A549 (cell line): ENCODE measurements at regions not wholly inside any gene's neighbourhood (a gene's known extent, or its start where the extent isn't known, plus 50 kb on each side); places are given as distances from the start of the nearest gene placed in this dataset.
A peak's percentile ranks its signal among the peaks of the same experiment; 100 is the strongest.

Experiments
- ATAC-seq, 2 experiments: fragments of 200-7000 bp in 1 of 2; fragments of >200 bp in 1 of 2; cut with Nextera tagmentation in 1 of 2; cut with Tn5 transposase in 1 of 2; 3 replicates each; pipeline versions ENCODE4 v1.8.0 to v1.9.1; 2018 to 2020; ENCODE audit warnings: mild to moderate bottlenecking in 1 of 2, moderate library complexity in 1 of 2
- CTCF ChIA-PET: fragments of 300-600 bp; sonication (Branson Sonifier 250); formaldehyde crosslinking; extraction: SDS; loops from one replicate; lab custom pipeline; 2021; ENCODE audit warnings: antibody characterized with exemption, inconsistent platforms; lab: Yijun Ruan, JAX
- POLR2A ChIA-PET: fragments of 350-600 bp; formaldehyde crosslinking; extraction: SDS; loops from one replicate; lab custom pipeline; 2021; ENCODE audit warnings: antibody characterized with exemption, inconsistent platforms; lab: Yijun Ruan, JAX
- DNase-seq, 2 experiments: peaks; one replicate each; pipeline versions ENCODE4 v3.0.0 to v3.0.0-alpha.2; 2011 to 2016; ENCODE audit warnings: low read depth in 1 of 2, low spot score in 1 of 2
- FAIRE-seq: peaks from 2 replicates; lab custom pipeline; 2011; peaks lifted over from hg19 to GRCh38; lab: Jason Lieb, UNC
- H3K27ac ChIP-seq, 2 experiments: fragments of >200 bp; sonication (Bioruptor Twin); formaldehyde crosslinking; 3 replicates each; pipeline ENCODE4 v1.5.1; 2016 to 2017
- H3K4me1 ChIP-seq: fragments of >200 bp; sonication (Bioruptor Twin); formaldehyde crosslinking; 3 replicates; pipeline ENCODE4 v1.6.1; 2016
- H3K4me2 ChIP-seq: fragments of >200 bp; sonication (Bioruptor Twin); formaldehyde crosslinking; 3 replicates; pipeline ENCODE4 v1.6.1; 2016
- H3K4me3 ChIP-seq: fragments of >200 bp; sonication (Bioruptor Twin); formaldehyde crosslinking; 3 replicates; pipeline ENCODE4 v1.5.1; 2016
- H3K9me3 ChIP-seq: fragments of >200 bp; sonication (Bioruptor Twin); formaldehyde crosslinking; 3 replicates; pipeline ENCODE4 v1.6.1; 2016
- BHLHE40 ChIP-seq: IDR thresholded peaks from 2 replicates; pipeline ENCODE4 v1.6.1; 2012; ENCODE audit warnings: low read depth, low read length, inconsistent platforms
- CBX2 ChIP-seq: fragments of 200-600 bp; sonication (generic); IDR thresholded peaks from 2 replicates; pipeline ENCODE4 v1.6.1; 2016; ENCODE audit warnings: low read depth, mild to moderate bottlenecking, borderline replicate concordance
- E2F6 ChIP-seq: IDR thresholded peaks from 2 replicates; pipeline ENCODE4 v1.6.1; 2012; ENCODE audit warnings: low read depth, borderline replicate concordance
- EHMT2 ChIP-seq: fragments of 200-600 bp; sonication (generic); IDR thresholded peaks from 2 replicates; pipeline ENCODE4 v1.6.1; 2016; ENCODE audit warnings: antibody characterized with exemption, low read depth, mild to moderate bottlenecking, moderate library complexity
- EP300 ChIP-seq, 2 experiments: fragments of >200 bp; sonication (Bioruptor Twin); formaldehyde crosslinking; IDR thresholded peaks; 2 replicates in 1 of 2; 3 replicates in 1 of 2; pipeline ENCODE4 v1.6.1; 2016 to 2017
- FOSL2 ChIP-seq, 2 experiments: fragments of 450-650 bp in 1 of 2; fragments of >200 bp in 1 of 2; sonication (Bioruptor Twin) in 1 of 2; formaldehyde crosslinking; IDR thresholded peaks; 2 replicates each; pipeline versions ENCODE4 v1.5.0 to v1.6.1; 2016 to 2020; ENCODE audit warnings: mild to moderate bottlenecking in 1 of 2, moderate library complexity in 1 of 2
- FOXS1 ChIP-seq: fragments of 250-450 bp; sonication (Bioruptor Pico); IDR thresholded peaks from 2 replicates; pipeline ENCODE4 v1.5.0; 2020; ENCODE audit warnings: mild to moderate bottlenecking, moderate library complexity
- HMGXB4 ChIP-seq: fragments of 250-450 bp; sonication (Bioruptor Pico); IDR thresholded peaks from 2 replicates; pipeline ENCODE4 v1.5.0; 2021; ENCODE audit warnings: mild to moderate bottlenecking, moderate library complexity, borderline replicate concordance
- HOXA7 ChIP-seq: fragments of 250-450 bp; sonication (Bioruptor Pico); IDR thresholded peaks from 2 replicates; pipeline ENCODE4 v1.5.0; 2020; ENCODE audit warnings: mild to moderate bottlenecking, moderate library complexity
- HOXB13 ChIP-seq: fragments of 250-450 bp; sonication (Bioruptor Pico); IDR thresholded peaks from 2 replicates; pipeline ENCODE4 v1.5.0; 2020; ENCODE audit warnings: low read depth, mild to moderate bottlenecking, moderate library complexity
- HOXB5 ChIP-seq: fragments of 250-450 bp; sonication (Bioruptor Pico); IDR thresholded peaks from 2 replicates; pipeline ENCODE4 v1.5.0; 2020; ENCODE audit warnings: mild to moderate bottlenecking, moderate library complexity
- JUN ChIP-seq, 2 experiments: fragments of >200 bp; sonication (Bioruptor Twin); formaldehyde crosslinking; IDR thresholded peaks; 2 replicates in 1 of 2; 3 replicates in 1 of 2; pipeline ENCODE4 v1.6.1; 2016 to 2017
- JUNB ChIP-seq: fragments of >200 bp; sonication (Bioruptor Twin); formaldehyde crosslinking; IDR thresholded peaks from 2 replicates; pipeline ENCODE4 v1.6.1; 2016
- MYC ChIP-seq: IDR thresholded peaks from 2 replicates; pipeline ENCODE4 v1.6.1; 2012; ENCODE audit warnings: mild to moderate bottlenecking, inconsistent platforms, low read length, improper control_type of control experiment, borderline replicate concordance
- NPAS2 ChIP-seq: fragments of 250-450 bp; sonication (Bioruptor Pico); IDR thresholded peaks from 2 replicates; pipeline ENCODE4 v1.8.0; 2022; ENCODE audit warnings: mild to moderate bottlenecking, moderate library complexity, borderline replicate concordance
- RAD21 ChIP-seq, 2 experiments: fragments of >200 bp in 1 of 2; sonication (Bioruptor Twin) in 1 of 2; formaldehyde crosslinking in 1 of 2; IDR thresholded peaks in 1 of 2; conservative IDR thresholded peaks in 1 of 2; 2 replicates in 1 of 2; 3 replicates in 1 of 2; pipeline ENCODE4 v1.6.1; 2012 to 2018; ENCODE audit warnings: inconsistent platforms in 1 of 2
- RCOR1 ChIP-seq: fragments of 150-350 bp; IDR thresholded peaks from 2 replicates; pipeline ENCODE4 v1.6.1; 2014; ENCODE audit warnings: antibody characterized with exemption, low read length, low read depth
- REST ChIP-seq: fragments of 200-600 bp; sonication (generic); IDR thresholded peaks from 2 replicates; pipeline ENCODE4 v1.6.1; 2016; ENCODE audit warnings: antibody characterized with exemption, mild to moderate bottlenecking, moderate library complexity
- RNF2 ChIP-seq: fragments of 200-600 bp; sonication (generic); IDR thresholded peaks from 2 replicates; pipeline ENCODE4 v1.6.1; 2016; ENCODE audit warnings: low read depth, mild to moderate bottlenecking, antibody characterized with exemption, moderate library complexity, borderline replicate concordance
- TFCP2L1 ChIP-seq: fragments of 250-450 bp; sonication (Bioruptor Pico); IDR thresholded peaks from 2 replicates; pipeline ENCODE4 v1.5.0; 2021; ENCODE audit warnings: mild to moderate bottlenecking
- ZSCAN20 ChIP-seq: fragments of 250-450 bp; sonication (Bioruptor Pico); IDR thresholded peaks from 2 replicates; pipeline ENCODE4 v1.8.0; 2022; ENCODE audit warnings: mild to moderate bottlenecking, moderate library complexity
- WGBS: methylation state at CpG from one replicate; pipeline ENCODE4 v1.1.6; 2017; ENCODE audit errors: missing lambda C conversion rate; 5-methylcytosine and 5-hydroxymethylcytosine counted together

GRCh38 chr11:69377029-69377952 is 83.3 kb downstream of the MYEOV start:
- peak in 1 of 2 experiments; percentile 43 for DNase-seq
- peak overlapping the region in 1 of 2 experiments; percentile 59; a peak in 2 of 6 replicates for H3K27ac ChIP-seq
- CTCF ChIA-PET, result no interaction called here
- H3K4me3 ChIP-seq, result no peak overlapping the region
- 75% methylated on average over 37 of the region's 54 CpGs for WGBS
- FAIRE-seq, result no peak
- TF ChIP-seq RCOR1 (no peak), BHLHE40 (no peak), FOXS1 (CRISPR knock-in tag) (no peak), HOXB5 (CRISPR knock-in tag) (no peak), ZSCAN20 (CRISPR knock-in tag) (no peak), JUNB (no peak), RNF2 (no peak), TFCP2L1 (CRISPR knock-in tag) (no peak)
- peaks cover 12% of the 10 kb centered on the region; the same call in 2 of the 3 replicates for H3K4me1 ChIP-seq
- no peak for ATAC-seq
- no peaks in the 10 kb centered on the region for H3K9me3 ChIP-seq
- H3K4me2 ChIP-seq, result no peak overlapping the region
- POLR2A ChIA-PET, result no interaction called here

- 86% methylated on average over 12 of the region's 13 CpGs for WGBS
- ChIA-PET CTCF (interaction anchor here (1.0 kb wide), 1 partner anchor 266 kb away, joined by 3 read pairs; no protein-coding TSS in a partner anchor), POLR2A (no interaction called here)
- Histone ChIP-seq H3K4me3 (no peak overlapping the region), H3K9me3 (no peaks in the 10 kb centered on the region), H3K4me1 (peaks cover 12% of the 10 kb centered on the region; the same call in 2 of the 3 replicates), H3K4me2 (no peak overlapping the region), H3K27ac (peak overlapping the region in 1 of 2 experiments; percentile 59; a peak in 2 of 6 replicates)
- DNase-seq (no peak), FAIRE-seq (no peak), ATAC-seq (peak in 1 of 2 experiments; percentile 8; a peak in 3 of 6 replicates)
- TF ChIP-seq HOXB13 (CRISPR knock-in tag), result no peak
- TF ChIP-seq TFCP2L1 (CRISPR knock-in tag), result no peak
- TF ChIP-seq CBX2, result no peak
- no peak for TF ChIP-seq EHMT2
- no peak for TF ChIP-seq RAD21 (conservative IDR thresholded peaks at IDR 0.05 in 1 of 2, IDR thresholded peaks at IDR 0.05 in 1 of 2)
- TF ChIP-seq HOXA7 (CRISPR knock-in tag), result no peak
- TF ChIP-seq MYC, result no peak
- no peak for TF ChIP-seq FOSL2 (IDR thresholded peaks at IDR 0.05)
- TF ChIP-seq FOSL2 (CRISPR knock-in tag; IDR thresholded peaks at IDR 0.05), result no peak
- TF ChIP-seq NPAS2 (CRISPR knock-in tag), result no peak
- TF ChIP-seq REST, result no peak
- no peak for TF ChIP-seq JUN (IDR thresholded peaks at IDR 0.05)
- TF ChIP-seq HMGXB4 (CRISPR knock-in tag), result no peak
- no peak for TF ChIP-seq EP300 (IDR thresholded peaks at IDR 0.05)
- no peak for TF ChIP-seq E2F6
Measured at GRCh38 chr11:69377953-69378302, 84.0 kb downstream of the MYEOV start.
